ENCODE measurements at regions not wholly inside any gene's neighbourhood (a gene's known extent, or its start where the extent isn't known, plus 50 kb on each side); places are given as distances from the start of the nearest gene placed in this dataset.

DNA sequence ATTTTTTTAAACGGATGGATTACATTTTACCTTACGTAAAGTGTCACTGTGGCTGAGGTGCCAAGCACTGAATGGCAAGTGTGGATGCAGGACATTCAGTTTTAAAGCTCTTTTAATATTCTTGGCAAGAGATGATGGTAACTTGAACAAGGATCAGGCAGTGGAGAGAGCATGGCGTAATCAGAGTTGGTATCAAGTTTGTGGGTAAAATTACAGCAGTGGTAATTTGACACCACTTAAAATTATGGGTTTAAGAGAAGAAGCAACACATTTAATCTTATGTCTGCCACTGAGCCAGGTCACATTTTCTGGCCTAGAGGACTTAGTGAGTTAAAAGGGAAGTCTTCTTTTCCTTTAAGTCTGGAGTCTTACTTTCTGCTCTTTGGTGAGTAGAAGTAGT, 100.5 kb downstream of the NAA11 start:
- TF ChIP-seq, protein P1, sequence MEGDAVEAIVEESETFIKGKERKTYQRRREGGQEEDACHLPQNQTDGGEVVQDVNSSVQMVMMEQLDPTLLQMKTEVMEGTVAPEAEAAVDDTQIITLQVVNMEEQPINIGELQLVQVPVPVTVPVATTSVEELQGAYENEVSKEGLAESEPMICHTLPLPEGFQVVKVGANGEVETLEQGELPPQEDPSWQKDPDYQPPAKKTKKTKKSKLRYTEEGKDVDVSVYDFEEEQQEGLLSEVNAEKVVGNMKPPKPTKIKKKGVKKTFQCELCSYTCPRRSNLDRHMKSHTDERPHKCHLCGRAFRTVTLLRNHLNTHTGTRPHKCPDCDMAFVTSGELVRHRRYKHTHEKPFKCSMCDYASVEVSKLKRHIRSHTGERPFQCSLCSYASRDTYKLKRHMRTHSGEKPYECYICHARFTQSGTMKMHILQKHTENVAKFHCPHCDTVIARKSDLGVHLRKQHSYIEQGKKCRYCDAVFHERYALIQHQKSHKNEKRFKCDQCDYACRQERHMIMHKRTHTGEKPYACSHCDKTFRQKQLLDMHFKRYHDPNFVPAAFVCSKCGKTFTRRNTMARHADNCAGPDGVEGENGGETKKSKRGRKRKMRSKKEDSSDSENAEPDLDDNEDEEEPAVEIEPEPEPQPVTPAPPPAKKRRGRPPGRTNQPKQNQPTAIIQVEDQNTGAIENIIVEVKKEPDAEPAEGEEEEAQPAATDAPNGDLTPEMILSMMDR (conservative IDR thresholded peaks at IDR 0.05; ENCODE audit: low read length) = no peak
- no peak for TF ChIP-seq EZH2phosphoT487 (IDR thresholded peaks at IDR 0.05; ENCODE audit: borderline replicate concordance, low read depth, low read length)

All from OCI-LY7 (cell line).